Stimulated activated CD4-positive, alpha-beta T cell treated with anti-CD3 and anti-CD28 coated beads, Interleukin-12 subunit alpha, Interleukin-12 subunit beta, amount 100 ng/mL, for 4 hours (primary cell): ENCODE measurements at regions not wholly inside any gene's neighbourhood (a gene's known extent, or its start where the extent isn't known, plus 50 kb on each side); places are given as distances from the start of the nearest gene placed in this dataset.

Experiments used
- DNase-seq: peaks from one replicate; pipeline ENCODE4 v3.0.0-alpha.2; 2020

DNA sequence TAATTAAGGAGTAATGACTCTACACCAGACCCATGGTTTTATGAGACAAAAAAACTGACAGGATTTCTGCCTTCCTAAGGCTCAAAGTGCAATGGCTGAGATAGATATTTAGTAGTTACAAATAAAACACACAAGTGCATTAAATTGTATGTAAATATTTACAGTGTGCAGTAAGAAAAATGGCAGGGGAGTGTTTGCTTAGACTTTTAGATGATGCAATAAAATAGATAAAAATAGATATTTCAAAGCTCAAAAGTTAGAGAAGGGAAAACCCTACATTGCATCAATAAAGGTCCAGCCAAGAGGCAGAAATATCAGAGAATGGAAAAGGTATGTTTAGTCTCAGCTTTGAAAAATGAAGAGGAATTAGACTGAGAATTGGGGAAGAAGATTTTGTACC, 226.3 kb upstream of the FGGY start:
- no peak for DNase-seq

DNA sequence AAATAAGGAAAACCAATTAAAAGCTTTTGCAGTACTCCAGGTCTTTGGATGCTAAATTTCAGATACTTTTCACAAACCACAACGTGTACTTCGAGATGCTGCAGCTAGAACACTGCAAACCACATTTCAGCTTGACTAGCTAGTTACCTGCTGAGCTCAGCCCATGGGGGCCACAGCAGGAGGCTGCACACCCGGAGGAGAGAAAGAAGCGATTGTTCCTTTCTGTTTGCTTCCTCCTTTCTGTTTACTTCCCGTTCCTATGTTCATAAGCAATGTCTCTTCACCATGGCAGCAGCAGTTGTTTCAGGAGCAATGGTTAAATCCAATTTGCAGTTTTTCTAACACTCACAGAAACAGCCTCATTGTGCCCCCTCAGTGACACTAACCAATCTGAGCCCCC, 225.6 kb upstream of the FGGY start:
- DNase-seq = no peak

DNA sequence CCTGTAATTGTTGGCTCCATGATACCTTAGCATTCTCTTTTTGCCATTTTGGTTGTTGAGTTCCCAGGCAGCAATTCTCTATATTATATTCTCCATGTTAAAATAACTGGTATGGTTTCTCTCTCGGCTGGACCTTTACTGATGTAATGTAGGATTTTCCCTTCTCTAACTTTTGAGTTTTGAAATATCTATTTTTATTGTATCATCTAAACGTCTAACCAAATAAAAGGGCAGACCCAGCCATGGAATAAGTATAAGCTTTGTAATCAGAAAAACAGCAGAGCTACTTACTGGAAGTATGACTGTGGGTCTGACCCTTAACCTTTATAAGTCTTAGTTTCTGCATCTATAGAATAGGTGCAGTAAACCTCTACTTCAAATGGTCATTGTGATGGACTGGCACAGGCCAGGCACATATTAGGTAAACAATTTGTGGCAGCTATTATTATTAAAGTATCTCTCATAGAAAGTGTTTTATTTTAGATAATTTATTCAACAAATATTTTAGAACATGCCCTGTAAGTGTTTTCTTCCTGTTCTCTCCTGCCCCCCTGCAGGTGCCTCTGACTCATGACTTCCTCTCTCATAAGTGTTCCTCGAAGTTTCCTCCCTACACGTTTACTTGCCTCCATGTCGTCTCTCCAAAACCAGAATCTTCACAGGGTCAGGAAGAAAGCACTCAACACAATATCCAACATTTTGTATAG, 224.9 kb upstream of the FGGY start:
- DNase-seq = no peak

DNA sequence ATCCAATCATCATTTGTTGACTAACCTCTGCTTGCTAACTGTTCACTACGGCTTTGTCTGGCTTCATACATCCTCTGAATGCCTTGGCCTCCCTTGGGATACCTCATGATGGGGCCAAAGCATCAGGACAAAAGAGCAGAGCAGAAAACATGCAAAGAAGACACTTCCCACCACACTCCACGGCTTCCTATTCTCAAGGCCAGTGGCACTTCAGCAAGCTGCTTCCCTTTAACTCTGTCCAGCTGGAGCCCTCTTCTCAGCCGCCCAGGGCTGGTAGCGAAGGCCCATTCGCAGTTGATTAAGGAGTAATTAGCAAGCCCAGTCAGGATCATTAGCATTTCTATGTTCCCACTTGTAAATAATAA, 224.3 kb upstream of the FGGY start:
- no peak for DNase-seq

DNA sequence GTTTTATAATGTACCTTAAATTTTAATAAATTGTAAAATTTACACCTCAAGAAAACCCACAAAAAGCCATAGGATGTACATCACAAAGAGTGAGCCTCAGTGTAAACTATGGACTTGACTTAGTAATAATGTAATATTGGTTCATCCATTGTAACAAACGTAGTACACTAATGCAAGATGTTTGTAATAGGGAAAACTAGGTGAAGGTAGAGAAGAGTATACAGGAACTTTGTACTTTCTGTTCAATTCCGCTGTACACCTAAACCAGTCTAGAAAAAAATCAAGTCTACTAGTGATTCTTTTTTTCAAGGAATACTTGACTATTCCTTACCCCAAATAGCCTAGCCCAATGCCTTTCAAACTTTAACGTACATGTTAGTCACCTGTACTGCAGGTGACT, 222.3 kb upstream of the FGGY start:
- no peak for DNase-seq

DNA sequence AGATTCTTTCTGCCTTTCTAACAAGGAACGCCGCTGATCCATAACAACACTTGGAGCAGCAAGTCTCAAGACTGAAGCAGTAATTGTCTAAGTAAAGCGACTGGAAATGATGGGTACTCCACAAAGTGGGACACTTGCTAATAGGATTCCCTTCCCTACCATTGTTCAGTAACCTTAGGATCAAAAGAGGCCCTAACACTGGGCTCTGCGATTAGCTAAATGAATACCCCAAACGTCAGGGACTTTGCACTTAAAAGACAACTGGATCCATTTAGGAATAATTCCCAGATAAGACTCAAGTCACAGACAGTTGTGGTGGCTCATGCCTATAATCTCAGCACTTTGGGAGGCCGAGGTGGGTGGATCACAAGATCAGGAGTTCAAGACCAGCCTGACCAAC, 221.9 kb upstream of the FGGY start:
- DNase-seq = no peak

DNA sequence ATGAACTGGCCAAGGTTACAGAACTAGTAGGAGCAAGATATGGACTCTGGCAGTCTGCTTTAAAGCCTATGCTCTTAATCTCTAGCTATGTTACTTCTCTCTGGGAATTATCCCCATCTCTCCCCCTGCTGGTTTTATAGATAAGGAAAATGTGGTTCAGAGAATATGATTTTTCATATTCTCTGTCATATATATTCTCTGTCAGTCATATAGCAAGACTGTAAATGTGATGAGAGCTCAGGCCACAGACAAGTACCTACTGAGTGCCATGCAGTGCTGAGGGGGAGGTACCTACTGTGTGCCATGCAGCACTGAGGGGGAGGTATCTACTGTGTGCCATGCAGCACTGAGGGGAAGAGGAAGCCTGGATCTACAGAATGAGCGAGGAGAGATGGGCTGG, 220.3 kb upstream of the FGGY start:
- DNase-seq = no peak

DNA sequence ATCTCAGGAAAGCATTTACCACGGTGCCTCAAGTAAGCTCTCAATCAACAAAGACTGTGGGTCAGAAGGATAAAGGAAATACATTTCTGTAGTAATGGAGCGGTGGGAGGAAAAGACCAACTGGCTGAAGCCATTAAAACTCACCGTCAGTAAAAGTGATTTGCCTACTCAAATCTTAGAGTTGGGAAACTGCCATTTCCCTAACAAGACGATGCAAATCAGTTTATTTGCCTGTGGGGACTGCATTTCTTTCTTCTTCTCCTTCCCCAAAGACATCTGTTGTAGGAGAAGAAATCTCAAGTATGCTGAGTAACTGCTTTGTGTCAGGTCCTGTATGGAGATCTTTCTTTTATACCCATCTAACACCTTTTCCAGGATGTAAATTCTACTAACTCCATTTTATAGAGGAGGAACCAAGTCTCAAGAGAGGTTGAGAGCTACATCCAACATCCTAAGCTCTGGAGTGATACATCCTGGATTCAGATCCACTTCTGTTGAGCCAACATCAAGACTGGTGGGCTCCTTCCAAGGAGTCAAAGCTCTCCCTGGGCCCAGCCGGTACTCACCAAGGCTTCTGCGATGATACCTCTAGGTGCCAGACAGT, 219.3 kb upstream of the FGGY start:
- no peak for DNase-seq

DNA sequence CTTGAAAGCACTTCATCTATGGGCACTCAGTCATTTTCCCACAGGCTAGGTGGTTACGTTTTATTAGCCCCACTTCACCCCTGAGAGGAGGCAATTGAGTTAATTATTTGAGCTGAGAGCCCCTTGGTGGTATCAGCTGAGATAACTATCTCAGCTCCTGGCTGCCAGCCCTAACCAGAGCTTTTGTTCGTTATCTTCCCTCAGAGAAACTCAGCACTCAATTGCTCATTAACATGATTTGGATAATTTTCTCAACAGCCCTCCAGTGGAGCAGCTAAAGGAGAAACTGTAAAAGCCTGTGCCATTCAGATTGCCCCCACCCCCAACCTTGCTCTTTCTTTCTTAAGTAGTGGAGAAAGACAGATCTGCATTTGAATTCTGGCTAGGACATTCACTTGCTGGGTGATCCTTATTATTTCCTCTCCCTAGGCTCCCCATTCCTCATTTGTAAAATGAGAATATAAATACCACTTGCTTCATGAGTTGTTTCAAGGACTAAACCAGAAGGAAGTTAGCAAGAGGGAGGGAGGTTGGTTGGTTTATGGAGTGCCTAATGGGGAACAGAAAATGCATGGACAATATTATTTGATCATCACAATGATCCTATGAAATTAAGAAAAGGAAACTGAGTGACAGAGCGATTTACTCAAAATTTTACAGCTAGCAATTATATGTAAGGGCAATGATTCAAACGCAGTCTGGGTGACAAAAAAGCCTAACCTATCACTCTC, 218.7 kb upstream of the FGGY start:
- DNase-seq = no peak

DNA sequence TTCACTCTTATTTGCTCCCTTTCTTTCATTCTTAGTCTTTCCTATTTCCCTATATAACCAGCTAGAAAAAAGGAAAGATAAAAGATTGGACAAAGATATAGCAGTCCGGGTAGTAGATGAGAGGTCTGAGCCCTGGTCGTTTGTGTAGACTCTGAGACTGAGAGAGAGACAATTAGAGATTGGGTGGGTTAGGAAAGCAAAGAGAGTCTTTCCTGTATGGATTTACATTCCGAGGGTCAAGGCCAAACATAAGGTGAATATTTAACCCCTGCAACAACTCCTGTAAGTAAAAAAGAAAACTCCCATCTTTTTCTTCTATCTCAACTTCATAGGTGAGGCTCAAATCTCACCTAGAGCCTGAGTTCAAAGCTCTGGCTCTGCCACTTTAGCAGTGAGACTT, 218.0 kb upstream of the FGGY start:
- no peak for DNase-seq

DNA sequence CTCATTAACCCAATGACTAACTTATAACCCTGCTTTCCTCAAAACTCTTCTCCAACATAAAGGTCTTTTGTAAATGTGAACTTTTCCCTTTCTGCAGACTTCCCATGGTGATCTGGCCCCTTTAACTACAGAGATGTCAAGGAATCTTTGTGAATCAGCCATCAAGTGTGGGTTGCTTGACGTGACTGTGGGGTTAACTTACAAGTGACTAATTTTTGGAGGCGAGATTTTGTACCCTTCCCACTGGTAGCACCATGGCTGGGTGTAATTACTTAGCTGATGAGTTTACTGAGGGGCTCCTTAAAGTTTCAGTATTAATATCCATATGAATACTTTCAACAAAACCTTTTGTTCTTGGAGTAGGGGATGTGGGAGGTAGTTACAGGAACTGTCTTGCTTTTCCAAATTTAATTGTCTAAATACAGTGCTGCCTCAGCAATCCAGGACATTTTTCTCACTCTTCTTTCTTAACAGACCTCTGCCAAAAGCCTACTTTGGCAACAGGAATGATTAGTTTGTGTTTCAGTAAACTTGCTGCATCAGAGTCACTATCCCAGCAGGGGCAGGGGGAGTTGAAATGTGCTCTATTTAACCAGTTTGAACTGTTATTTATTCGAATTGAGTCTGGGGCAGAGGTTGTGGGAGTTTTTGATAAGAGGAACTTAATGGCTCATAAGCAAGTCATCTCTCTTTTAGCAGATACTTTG, 217.3 kb upstream of the FGGY start:
- DNase-seq = no peak

DNA sequence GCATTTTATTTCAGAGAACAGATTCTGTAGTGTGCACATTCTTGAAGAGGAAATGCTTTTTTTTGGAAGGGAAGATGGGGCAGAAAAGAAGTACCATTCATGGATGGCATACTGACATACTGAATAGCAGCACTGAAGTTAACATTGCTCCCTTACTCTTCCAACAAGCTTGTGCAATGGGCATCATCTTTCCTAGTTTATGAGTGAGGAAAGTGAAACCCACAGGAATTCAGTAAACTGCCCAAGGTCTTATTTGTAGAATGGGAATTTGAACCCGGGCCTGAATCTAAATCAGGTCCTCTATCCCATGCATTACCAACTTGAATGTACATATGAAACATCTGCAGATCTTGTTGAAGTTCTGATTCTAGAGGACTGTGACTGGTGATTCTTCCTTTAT, 215.7 kb upstream of the FGGY start:
- DNase-seq = no peak

DNA sequence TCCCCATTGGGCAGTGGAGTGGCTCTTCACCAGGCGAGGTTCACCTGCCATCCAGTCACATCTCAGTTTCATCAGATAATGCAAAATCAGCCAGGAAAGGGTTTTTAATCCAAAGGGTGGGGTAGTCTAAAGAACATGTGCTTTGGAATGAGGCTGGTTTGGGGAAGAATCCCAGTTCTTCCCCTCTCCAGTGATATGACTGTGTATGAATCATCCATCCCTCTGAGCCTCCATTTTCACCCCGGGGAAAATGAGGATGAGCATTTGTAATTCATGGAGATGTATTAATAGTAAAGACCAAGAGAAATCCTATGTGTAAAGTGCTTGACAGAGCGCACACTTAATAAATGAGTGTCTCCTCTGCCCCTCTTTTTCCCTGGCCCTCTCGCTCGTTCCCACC, 215.1 kb upstream of the FGGY start:
- DNase-seq = no peak

DNA sequence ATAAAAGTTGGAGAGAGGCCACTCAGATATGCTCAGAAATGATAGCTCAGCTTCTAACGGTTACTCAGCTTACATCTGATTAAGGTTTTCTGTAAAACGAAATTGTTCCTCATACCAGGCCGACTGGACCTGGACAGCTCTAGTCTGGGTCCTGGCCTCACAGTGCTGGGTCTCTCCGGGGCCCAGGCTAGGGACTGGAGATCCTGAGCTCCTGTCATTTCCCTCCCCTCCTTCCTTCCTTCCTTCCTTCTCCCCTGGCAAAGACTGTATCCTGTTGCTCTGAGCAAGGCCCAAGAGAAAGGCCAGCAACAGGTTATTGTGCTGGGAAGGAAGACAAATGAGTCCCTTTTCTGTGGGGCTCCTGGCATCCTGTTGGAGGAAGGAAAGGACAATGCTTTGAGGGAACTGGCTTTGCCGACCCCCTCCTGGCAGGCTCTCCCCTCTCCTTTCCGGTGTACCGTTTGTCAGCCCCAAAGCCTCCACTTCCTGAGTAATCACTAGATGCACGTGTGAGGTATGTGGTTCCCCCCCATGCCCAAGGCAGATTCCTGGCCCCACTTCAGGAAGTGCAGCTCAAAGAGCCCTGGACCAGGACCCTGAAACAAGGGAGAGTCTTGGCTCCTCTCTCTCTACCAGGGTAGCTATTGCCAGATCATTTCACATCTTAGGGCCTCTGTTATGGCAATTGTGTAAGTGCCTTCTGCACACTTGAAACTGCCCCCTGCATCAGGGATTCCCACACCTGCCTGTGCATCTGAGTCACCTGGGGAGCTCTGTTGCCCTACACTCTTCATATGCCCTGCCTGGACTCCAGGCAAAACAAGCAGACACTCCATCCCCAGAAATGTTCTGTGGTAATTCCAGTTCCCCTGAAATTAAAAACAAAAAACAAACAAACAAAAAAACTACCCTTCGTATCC, 212.7 kb upstream of the FGGY start:
- no peak for DNase-seq

DNA sequence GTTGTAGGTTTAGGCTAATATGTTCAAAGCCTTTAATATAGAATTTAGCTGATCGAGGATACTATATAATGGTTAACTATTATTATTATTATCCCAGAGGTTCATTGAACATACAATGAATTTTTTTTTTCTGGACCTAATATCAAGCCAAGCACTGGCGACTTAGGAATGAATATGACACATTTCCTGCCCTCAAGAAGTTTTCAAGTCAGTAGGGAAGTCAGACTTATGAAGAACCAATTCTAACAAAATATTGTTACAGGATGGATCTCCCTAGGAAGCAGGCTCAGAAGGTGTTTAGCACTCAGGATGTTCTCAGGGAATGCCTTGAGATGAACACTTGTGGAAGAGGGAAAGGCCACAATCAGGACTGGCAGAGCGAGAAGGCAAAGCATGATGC, 211.8 kb upstream of the FGGY start:
- no peak for DNase-seq

DNA sequence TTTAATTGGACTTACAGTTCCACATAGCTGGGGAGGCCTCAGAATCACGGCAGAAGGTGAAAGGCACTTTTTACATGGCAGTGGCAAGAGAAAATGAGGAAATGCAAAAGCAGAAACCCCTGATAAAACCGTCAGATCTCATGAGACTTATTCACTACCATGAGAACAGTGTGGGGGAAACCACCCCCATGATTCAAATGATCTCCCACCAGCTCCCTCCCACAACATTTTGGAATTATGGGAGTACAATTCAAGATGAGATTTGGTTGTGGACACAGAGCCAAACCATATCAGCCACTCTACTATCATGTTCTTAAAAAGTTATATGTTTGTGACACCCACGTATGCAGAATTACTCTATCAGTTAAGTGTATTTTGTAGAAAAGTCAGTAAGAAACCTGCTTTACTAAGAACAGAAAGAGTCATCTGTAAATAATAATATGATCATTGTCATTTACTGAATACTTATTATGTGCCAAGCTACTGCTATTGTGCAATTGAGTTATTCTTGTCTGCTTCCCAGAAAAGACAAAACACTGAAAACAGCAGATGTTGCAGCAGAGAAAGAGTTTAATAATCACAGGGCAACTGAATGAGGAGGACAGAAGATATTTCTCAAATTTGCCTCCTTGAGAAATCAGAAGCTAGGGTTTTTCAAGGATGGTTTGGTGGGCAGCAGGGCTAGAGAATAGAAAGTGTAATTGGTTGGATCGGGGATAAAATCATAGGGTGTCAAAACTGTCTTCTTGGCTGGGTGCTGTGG, 207.7 kb upstream of the FGGY start:
- DNase-seq = no peak

DNA sequence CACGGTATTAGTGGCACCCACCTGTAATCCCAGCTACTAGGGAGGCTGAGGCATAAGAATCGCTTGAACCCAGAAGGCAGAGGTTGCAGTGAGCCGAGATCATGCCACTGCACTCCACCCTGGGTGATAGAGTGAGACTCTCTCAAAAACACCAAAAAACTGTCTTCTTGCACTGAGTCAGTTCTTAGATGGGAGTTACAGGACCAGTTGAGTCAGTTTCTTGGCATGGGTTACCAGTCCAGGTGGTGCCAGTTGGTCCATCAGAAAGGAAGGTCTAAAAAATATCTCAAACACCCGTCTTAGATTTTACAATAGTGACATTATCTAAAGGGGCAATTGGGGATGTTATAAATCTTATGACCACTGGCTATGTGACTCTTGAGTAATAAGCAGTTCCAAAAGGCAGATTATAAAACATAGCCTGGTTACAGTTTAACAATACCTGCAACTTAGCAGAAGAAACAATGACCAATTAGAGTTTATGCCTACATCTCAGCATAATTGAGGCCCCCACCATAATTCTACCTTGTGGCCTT, 206.9 kb upstream of the FGGY start:
- DNase-seq = no peak

DNA sequence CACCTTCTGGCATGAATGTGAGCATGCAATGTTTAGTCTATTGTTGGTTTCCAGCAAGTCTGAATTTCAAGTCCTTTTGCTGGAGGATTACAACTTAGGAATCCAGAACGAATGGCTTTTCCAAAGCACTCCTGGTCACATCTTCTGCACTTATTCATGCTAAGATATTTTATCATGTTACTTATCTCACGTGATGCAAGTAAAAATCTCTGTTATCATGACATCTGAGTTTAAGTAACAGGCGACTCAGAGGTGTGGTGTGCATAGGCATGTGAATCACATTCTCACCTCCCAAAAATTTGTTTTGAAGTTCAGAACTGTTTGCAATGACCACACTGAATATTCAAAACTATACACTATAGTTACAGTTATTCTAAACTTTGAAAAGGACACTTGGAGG, 204.8 kb upstream of the FGGY start:
- no peak for DNase-seq

DNA sequence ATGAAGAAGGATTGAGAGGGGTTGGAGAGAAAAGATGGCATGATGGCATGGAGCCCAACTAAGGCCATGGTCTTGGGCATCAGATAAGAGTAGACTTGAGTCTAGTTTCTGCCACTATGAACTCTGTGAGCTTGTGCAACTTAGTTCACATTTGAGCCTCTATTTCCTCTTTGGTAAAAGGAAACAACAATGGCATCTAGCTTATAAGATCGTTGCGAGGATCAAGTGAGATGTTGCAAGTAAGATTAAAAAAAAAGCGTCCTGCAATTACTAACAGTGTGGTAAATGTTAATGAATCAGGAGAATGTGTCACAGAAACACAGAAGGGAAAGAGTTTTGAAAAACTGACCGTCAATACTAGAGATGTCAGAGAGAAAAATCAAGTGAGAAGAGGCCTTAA, 202.9 kb upstream of the FGGY start:
- DNase-seq = no peak

DNA sequence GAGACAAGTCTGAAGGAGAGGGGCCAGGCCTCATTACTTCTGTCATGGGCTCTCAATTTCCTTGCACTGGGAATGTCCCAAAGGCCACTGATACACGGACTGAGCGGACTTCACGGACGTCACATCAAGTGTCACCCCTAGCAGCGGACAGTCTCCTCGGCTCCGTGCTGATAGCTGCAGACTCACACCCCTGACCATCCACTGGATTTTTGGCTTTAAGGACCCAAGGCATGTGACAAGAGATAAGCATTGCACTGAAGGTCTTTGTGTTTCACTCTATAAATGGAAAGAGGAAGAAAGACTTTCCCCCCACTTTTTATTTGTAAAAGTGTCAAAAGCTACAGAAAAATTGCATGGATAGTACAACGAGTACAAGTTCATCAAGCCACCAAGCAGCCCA, 200.4 kb upstream of the FGGY start:
- no peak for DNase-seq

DNA sequence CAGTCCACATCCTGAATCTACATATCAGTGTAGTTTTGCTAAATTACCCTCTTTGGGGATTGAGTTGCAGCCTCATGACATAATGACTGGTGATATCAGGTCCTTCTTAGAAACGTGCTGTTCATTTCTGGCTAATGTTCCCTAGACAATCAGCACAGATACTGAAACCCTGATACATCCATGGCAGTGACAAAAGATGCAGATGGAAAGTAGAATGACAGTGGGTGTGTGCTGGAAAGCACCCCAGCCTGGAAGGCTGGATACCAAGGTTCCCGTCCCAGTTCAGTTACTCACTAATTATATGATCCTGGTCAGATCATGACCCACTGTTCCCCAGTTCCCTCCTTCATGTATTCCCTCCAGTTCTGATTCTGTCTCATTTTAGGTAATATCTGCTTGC, 198.2 kb upstream of the FGGY start:
- DNase-seq = no peak
